Pancreas (tissue), 10 donors: ENCODE measurements at regions not wholly inside any gene's neighbourhood (a gene's known extent, or its start where the extent isn't known, plus 50 kb on each side); places are given as distances from the start of the nearest gene placed in this dataset.
"Not testable (repeated sequence)": the region's sequence is repeated elsewhere in the genome, so short reads cannot be mapped to it uniquely, and the experiment has no call there.

Source experiments
- ATAC-seq, 4 donors: fragments of 200-7000 bp; cut with Tn5 transposase; one replicate each; pipeline versions ENCODE4 v1.8.0 to v1.9.1; 2020; ENCODE audit warnings: mild to moderate bottlenecking in 4 of 4, moderate library complexity in 4 of 4
- DNase-seq, 6 donors: peaks; one replicate each; pipeline ENCODE4 v3.0.0-alpha.2; 2020
- FAIRE-seq: peaks from 2 replicates; lab custom pipeline; 2012; peaks lifted over from hg19 to GRCh38; lab: Jason Lieb, UNC
- H3K27ac ChIP-seq, 4 donors: fragments of 200-600 bp; sonication (generic); 1 replicate in 3 of 4; 2 replicates in 1 of 4; pipeline versions ENCODE4 v1.5.0 to v1.8.0; 2020
- H3K27me3 ChIP-seq, 4 donors: fragments of 200-600 bp; one replicate each; pipeline ENCODE4 v1.8.0; 2021
- H3K36me3 ChIP-seq, 3 donors: fragments of 200-600 bp; sonication (generic) in 1 of 3; one replicate each; pipeline versions ENCODE4 v1.5.0 to v1.8.0; 2020 to 2021
- H3K4me1 ChIP-seq, 3 donors: fragments of 200-600 bp; one replicate each; pipeline ENCODE4 v1.8.0; 2021
- H3K4me3 ChIP-seq, 4 donors: fragments of 200-600 bp; sonication (generic) in 2 of 4; one replicate each; pipeline versions ENCODE4 v1.5.0 to v1.8.0; 2020 to 2021
- H3K9me3 ChIP-seq, 4 donors: fragments of 200-600 bp; one replicate each; pipeline ENCODE4 v1.8.0; 2021
- CTCF ChIP-seq, 4 donors: fragments of 200-600 bp; sonication (generic) in 3 of 4; IDR thresholded peaks; one replicate each; pipeline versions ENCODE4 v1.5.0 to v1.8.0; 2021; ENCODE audit warnings: antibody characterized with exemption in 4 of 4
- WGBS, 2 donors: extraction: QIAGEN DNeasy Blood & Tissue Kit; methylation state at CpG; one replicate each; pipeline ENCODE4 v1.1.7; 2013; 5-methylcytosine and 5-hydroxymethylcytosine counted together
- intact Hi-C, 3 donors: fragments of 100-400 bp; cut with DNase I; formaldehyde crosslinking; loops; one replicate each; pipeline versions ENCODE4 v1.11.1 to v1.14.2; 2022
- donor health status: healthy with polysubstance abuse.
- donor health status: DM: no; HTN: no; CAD: no; lungs with moderate emphysema.
- donor health status: DM: no; HTN: no; CAD: no.
- donor health status: control.
- donor health status: control.
- donor health status: Bipolar disorder and iron deficiency.
- donor health status: DM: yes; HTN: yes; CAD: no.
- donor health status: DM: no; HTN: no; CAD: no.
- donor health status: DM: no; HTN: no; CAD: no.
- donor health status: DM: yes; HTN: yes; CAD: no.

- DNase-seq = peak in 1 of 6 donors; percentile 42
- peak in 3 of 4 donors; percentile 57 to 86 (median 83) for ATAC-seq
- Histone ChIP-seq H3K36me3 (peaks cover 0 to 7% (median 0%) of the 10 kb centered on the region in 3 donors), H3K27ac (peak overlapping the region in 2 of 4 donors; percentile 51 to 68), H3K9me3 (no peaks in the 10 kb centered on the region), H3K27me3 (no peaks in the 10 kb centered on the region), H3K4me1 (peaks cover 0 to 2% (median 0%) of the 10 kb centered on the region in 3 donors), H3K4me3 (peak overlapping the region in 2 of 4 donors; percentile 6 to 38)
- TF ChIP-seq CTCF (IDR thresholded peaks at IDR 0.05) = no peak
- intact Hi-C loops = no loop called here
- FAIRE-seq = no peak
- 50 to 53% methylated on average over 36 of the region's 36 CpGs for WGBS, 2 donors
Measured at GRCh38 chr6:27138837-27139755, 108.4 kb upstream of the PRSS16 start.

DNA sequence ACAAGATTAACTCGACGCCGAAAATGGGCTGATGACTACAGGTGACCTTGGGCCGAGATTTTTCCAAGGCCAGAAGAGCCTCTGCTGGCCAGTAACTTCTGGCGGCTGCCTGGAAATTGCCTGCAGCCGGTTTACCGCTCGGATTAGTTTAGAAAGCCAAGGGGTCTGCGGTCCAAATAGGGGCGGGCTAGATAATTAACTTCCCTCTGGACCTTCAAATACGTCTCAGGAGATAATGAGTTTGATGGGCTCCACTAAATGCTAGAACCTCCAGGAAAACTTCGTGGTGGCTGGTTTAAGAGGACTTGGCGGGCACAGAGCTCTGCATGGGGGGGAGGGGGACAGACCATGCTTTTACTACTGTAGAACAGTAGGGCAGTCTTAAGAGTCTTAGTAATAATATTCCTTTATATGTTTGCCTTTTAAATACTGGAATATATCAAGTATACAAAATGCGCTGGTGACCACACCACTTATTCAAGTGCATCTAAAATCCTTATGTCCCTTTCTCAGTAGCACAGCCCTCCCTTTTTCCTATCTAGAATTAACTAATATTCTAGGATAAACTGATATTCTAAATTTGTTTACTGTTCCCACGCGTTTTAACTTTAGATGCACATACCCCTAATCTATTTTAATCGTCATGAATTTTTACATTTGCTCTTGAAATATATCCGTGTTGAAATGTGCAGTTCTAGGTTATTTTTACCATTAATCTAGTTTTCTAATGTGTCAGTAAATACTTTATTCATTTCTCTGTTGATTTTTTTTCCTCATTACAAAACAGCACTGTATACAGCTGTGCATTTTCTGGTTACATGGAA is 107.5 kb upstream of the PRSS16 start:
- Histone ChIP-seq H3K36me3 (peaks cover 0 to 7% (median 0%) of the 10 kb centered on the region in 3 donors), H3K27ac (peak overlapping the region in 2 of 4 donors; percentile 51 to 68), H3K27me3 (no peaks in the 10 kb centered on the region), H3K4me1 (peaks cover 4 to 8% (median 6%) of the 10 kb centered on the region in 3 donors), H3K9me3 (no peaks in the 10 kb centered on the region), H3K4me3 (peak overlapping the region in 1 of 4 donors; percentile 38)
- TF ChIP-seq CTCF (IDR thresholded peaks at IDR 0.05) = no peak
- intact Hi-C loops = no loop called here
- DNase-seq (no peak), ATAC-seq (peak in 2 of 4 donors; percentile 32 to 53), FAIRE-seq (peak; percentile 43)
- WGBS, 2 donors = 54 to 55% methylated on average over 18 of the region's 18 CpGs

- Histone ChIP-seq H3K4me3 (no peak overlapping the region), H3K4me1 (peaks cover 4 to 8% (median 6%) of the 10 kb centered on the region in 3 donors), H3K27me3 (no peaks in the 10 kb centered on the region), H3K36me3 (peaks cover 0 to 7% (median 0%) of the 10 kb centered on the region in 3 donors), H3K9me3 (no peaks in the 10 kb centered on the region), H3K27ac (no peak overlapping the region)
- TF ChIP-seq CTCF (IDR thresholded peaks at IDR 0.05) = no peak
- DNase-seq (no peak), ATAC-seq (no peak), FAIRE-seq (no peak)
- WGBS, 2 donors = 93 to 94% methylated on average over 5 of the region's 5 CpGs
- intact Hi-C loops = no loop called here
Measured at GRCh38 chr6:27140999-27141528, 106.4 kb upstream of the PRSS16 start.

GRCh38 chr6:27141529-27142015 is 105.9 kb upstream of the PRSS16 start:
- H3K4me3 ChIP-seq = no peak overlapping the region
- H3K27ac ChIP-seq = no peak overlapping the region
- H3K27me3 ChIP-seq = no peaks in the 10 kb centered on the region
- DNase-seq = no peak
- ATAC-seq = no peak
- intact Hi-C loops = no loop called here
- H3K36me3 ChIP-seq = peaks cover 0 to 7% (median 0%) of the 10 kb centered on the region in 3 donors
- peaks cover 4 to 8% (median 6%) of the 10 kb centered on the region in 3 donors for H3K4me1 ChIP-seq
- no peak for FAIRE-seq
- no peak for TF ChIP-seq CTCF (IDR thresholded peaks at IDR 0.05)
- H3K9me3 ChIP-seq = no peaks in the 10 kb centered on the region
- WGBS, 2 donors = 73 to 74% methylated on average over 3 of the region's 3 CpGs

DNA sequence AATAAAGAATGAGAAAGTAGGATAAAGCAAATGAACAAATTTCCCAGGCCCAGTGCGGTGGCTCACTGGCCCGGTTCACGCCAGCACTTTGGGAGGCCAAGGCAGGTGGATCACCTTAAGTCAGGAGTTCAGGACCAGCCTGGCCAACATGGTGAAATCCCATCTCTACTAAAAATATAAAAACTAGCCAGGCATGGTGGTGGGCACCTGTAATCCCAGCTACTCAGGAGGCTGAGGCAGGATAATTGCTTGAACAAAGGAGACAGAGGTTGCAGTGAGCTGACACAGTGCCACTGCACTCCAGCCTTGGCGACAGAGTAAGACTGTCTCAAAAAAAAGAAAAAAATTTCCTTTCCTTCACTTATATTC is 104.5 kb upstream of the PRSS16 start:
- H3K9me3 ChIP-seq, intact Hi-C loops, H3K36me3 ChIP-seq, ATAC-seq, H3K4me1 ChIP-seq, H3K4me3 ChIP-seq, DNase-seq, H3K27ac ChIP-seq, FAIRE-seq, H3K27me3 ChIP-seq: not testable (repeated sequence)
- WGBS, 2 donors = 98% methylated on average over 4 of the region's 4 CpGs
